OCI-LY7 (cell line): ENCODE measurements at regions not wholly inside any gene's neighbourhood (a gene's known extent, or its start where the extent isn't known, plus 50 kb on each side); places are given as distances from the start of the nearest gene placed in this dataset.

Experiments used
- BruUV-seq: library from RNA; stranded (reverse); fragments of 400-500 nt; replicated peaks from 2 replicates; lab custom pipeline; 2021; lab: Mats Ljungman, UMichigan
- CTCF ChIA-PET: fragments of 300-600 bp; sonication (Branson Sonifier 250); formaldehyde crosslinking; loops from one replicate; lab custom pipeline; 2022; ENCODE audit warnings: antibody characterized with exemption; ENCODE audit not compliant: unreplicated experiment; lab: Charles Lee
- POLR2A ChIA-PET: fragments of 300-600 bp; sonication (Branson Sonifier 250); formaldehyde crosslinking; loops from one replicate; lab custom pipeline; 2022; ENCODE audit warnings: antibody characterized with exemption; lab: Charles Lee
- DNase-seq: peaks from one replicate; pipeline ENCODE4 v3.0.0-alpha.2; 2015; ENCODE audit warnings: low spot score
- H2AFZ ChIP-seq: fragments of 200-600 bp; sonication (generic), shearing (Covaris generic); 2 replicates; pipeline ENCODE4 v1.6.1; 2014; ENCODE audit warnings: mild to moderate bottlenecking, antibody characterized with exemption, low read length, moderate library complexity
- H3K27ac ChIP-seq: fragments of 200-600 bp; sonication (generic); 2 replicates; pipeline ENCODE4 v1.5.1; 2014; ENCODE audit warnings: mixed run types, low read depth, mild to moderate bottlenecking, moderate library complexity, low read length, inconsistent platforms; ENCODE audit not compliant: poor library complexity, severe bottlenecking
- H3K36me3 ChIP-seq: fragments of 200-600 bp; sonication (generic); 2 replicates; pipeline ENCODE4 v1.6.1; 2014; ENCODE audit warnings: mild to moderate bottlenecking, antibody characterized with exemption, low read length, moderate library complexity, mixed read lengths; ENCODE audit not compliant: insufficient read depth
- H3K4me1 ChIP-seq: fragments of 200-600 bp; sonication (generic); 2 replicates; pipeline ENCODE4 v1.5.1; 2014; ENCODE audit warnings: mild to moderate bottlenecking, low read length; ENCODE audit not compliant: insufficient read depth, poor library complexity, severe bottlenecking
- H3K4me2 ChIP-seq: fragments of 200-600 bp; sonication (generic); 2 replicates; pipeline ENCODE4 v1.6.1; 2014; ENCODE audit warnings: mild to moderate bottlenecking, low read length
- H3K4me3 ChIP-seq: fragments of 200-600 bp; sonication (generic); 2 replicates; pipeline ENCODE4 v1.5.1; 2014; ENCODE audit warnings: mild to moderate bottlenecking, low read depth, low read length; ENCODE audit not compliant: poor library complexity, severe bottlenecking
- H3K79me2 ChIP-seq: fragments of 200-600 bp; sonication (generic); 2 replicates; pipeline ENCODE4 v1.6.1; 2016; ENCODE audit warnings: low read depth, mild to moderate bottlenecking, low read length, moderate library complexity, mixed read lengths; ENCODE audit not compliant: insufficient read depth
- H3K9me2 ChIP-seq: fragments of 200-600 bp; sonication (generic); 2 replicates; pipeline ENCODE4 v1.6.1; 2016; ENCODE audit warnings: mild to moderate bottlenecking, low read length, mixed read lengths; ENCODE audit not compliant: insufficient read depth
- H3K9me3 ChIP-seq: fragments of 200-600 bp; sonication (generic); 2 replicates; pipeline ENCODE4 v1.6.1; 2014; ENCODE audit warnings: mild to moderate bottlenecking, mixed run types, low read length, mixed read lengths
- H4K20me1 ChIP-seq: fragments of 200-600 bp; sonication (generic); 2 replicates; pipeline ENCODE4 v1.6.1; 2014; ENCODE audit warnings: mild to moderate bottlenecking, antibody characterized with exemption, low read length, moderate library complexity, mixed read lengths; ENCODE audit not compliant: insufficient read depth
- EZH2phosphoT487 ChIP-seq: fragments of 200-600 bp; sonication (generic); IDR thresholded peaks from 2 replicates; pipeline ENCODE4 v1.6.1; 2018; ENCODE audit warnings: low read depth, borderline replicate concordance, mild to moderate bottlenecking, mixed run types, antibody characterized with exemption, low read length, moderate library complexity, mixed read lengths
- intact Hi-C: fragments of 100-400 bp; cut with micrococcal nuclease; formaldehyde crosslinking; loops from one replicate; pipeline ENCODE4 v1.10.0; 2022; ENCODE audit not compliant: unreplicated experiment
- TF ChIP-seq, protein P1 (sequence below): fragments of 200-600 bp; sonication (generic); conservative IDR thresholded peaks from 2 replicates; pipeline ENCODE4 v1.5.1; 2014; ENCODE audit warnings: mild to moderate bottlenecking, antibody characterized with exemption, low read length, moderate library complexity, mixed read lengths

DNA sequence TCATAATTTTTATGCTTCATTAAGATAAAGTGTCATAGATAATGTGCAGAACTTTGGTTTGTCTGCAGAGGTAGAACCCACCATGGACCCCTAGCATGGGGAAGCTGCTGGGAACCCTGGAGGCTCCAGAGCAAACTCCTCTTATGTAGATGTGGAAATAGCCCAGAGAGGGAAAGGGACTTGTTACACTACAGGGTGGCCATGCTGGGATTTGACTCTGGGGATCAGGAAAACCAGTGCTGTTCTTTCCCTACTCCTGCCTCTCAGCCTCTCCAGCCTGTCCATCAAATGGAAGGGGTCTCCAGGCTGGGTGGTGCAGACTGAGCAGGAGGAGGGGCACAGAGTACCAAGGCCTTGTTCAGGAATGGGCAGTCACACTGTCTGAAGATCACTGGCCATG is 54.2 kb downstream of the MSX1 start:
- no peaks in the 10 kb centered on the region for H4K20me1 ChIP-seq
- no peak overlapping the region for H3K4me2 ChIP-seq
- H3K4me3 ChIP-seq: no peak overlapping the region
- H3K4me1 ChIP-seq: no peaks in the 10 kb centered on the region
- no peak for TF ChIP-seq EZH2phosphoT487
- TF ChIP-seq, protein P1, sequence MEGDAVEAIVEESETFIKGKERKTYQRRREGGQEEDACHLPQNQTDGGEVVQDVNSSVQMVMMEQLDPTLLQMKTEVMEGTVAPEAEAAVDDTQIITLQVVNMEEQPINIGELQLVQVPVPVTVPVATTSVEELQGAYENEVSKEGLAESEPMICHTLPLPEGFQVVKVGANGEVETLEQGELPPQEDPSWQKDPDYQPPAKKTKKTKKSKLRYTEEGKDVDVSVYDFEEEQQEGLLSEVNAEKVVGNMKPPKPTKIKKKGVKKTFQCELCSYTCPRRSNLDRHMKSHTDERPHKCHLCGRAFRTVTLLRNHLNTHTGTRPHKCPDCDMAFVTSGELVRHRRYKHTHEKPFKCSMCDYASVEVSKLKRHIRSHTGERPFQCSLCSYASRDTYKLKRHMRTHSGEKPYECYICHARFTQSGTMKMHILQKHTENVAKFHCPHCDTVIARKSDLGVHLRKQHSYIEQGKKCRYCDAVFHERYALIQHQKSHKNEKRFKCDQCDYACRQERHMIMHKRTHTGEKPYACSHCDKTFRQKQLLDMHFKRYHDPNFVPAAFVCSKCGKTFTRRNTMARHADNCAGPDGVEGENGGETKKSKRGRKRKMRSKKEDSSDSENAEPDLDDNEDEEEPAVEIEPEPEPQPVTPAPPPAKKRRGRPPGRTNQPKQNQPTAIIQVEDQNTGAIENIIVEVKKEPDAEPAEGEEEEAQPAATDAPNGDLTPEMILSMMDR: no peak
- H3K9me3 ChIP-seq: no peaks in the 10 kb centered on the region
- H2AFZ ChIP-seq: no peak overlapping the region
- BruUV-seq: no TSS peak
- CTCF ChIA-PET: no interaction called here
- POLR2A ChIA-PET: no interaction called here
- no peak overlapping the region for H3K27ac ChIP-seq
- H3K79me2 ChIP-seq: no peaks in the 10 kb centered on the region
- intact Hi-C loops: no loop called here
- no peaks in the 10 kb centered on the region for H3K9me2 ChIP-seq
- no peaks in the 10 kb centered on the region for H3K36me3 ChIP-seq
- DNase-seq: no peak

DNA sequence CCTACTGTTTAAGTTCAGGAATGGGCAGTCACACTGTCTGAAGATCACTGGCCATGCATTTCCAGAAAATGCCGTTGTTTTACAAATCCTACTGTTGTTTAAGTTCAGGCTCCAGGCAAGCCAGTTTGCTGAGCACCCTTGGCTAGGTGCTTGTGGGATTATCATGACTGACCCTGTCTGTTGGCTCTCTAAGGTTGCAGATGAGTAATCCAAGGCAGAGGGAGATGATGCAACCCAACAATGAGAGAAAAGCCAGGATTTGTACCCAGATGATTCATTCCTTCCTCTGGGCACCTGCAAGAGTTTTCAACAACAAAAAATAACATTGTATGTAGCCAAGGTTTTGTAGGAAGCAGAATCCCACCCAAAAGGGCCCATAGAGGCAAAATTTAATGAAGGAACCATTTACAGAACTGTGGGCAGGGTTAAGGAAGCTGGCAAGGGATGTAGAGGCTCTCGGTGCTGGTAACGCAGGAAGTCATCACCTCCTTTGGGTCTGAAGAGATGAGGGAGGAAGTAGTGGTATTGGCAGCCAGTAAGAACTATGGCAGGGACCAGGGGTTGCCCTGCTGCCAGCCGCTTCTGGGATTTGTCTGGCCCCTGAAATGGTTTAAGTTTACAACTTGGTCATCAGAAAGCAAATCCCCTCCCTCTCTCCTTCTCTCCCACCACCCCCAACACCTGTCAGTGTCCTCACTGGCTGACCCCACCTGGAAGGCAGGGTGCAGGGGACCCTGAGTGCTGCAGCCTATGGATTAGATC is 54.8 kb downstream of the MSX1 start:
- no peaks in the 10 kb centered on the region for H3K4me1 ChIP-seq
- H3K9me3 ChIP-seq: no peaks in the 10 kb centered on the region
- H4K20me1 ChIP-seq: no peaks in the 10 kb centered on the region
- no peak for DNase-seq
- TF ChIP-seq EZH2phosphoT487: no peak
- TF ChIP-seq, protein P1: no peak
- no peak overlapping the region for H3K4me2 ChIP-seq
- intact Hi-C loops: no loop called here
- H3K36me3 ChIP-seq: no peaks in the 10 kb centered on the region
- no peak overlapping the region for H3K4me3 ChIP-seq
- no peak overlapping the region for H3K27ac ChIP-seq
- H3K79me2 ChIP-seq: no peaks in the 10 kb centered on the region
- H3K9me2 ChIP-seq: no peaks in the 10 kb centered on the region
- CTCF ChIA-PET: no interaction called here
- POLR2A ChIA-PET: no interaction called here
- BruUV-seq: no TSS peak
- no peak overlapping the region for H2AFZ ChIP-seq

DNA sequence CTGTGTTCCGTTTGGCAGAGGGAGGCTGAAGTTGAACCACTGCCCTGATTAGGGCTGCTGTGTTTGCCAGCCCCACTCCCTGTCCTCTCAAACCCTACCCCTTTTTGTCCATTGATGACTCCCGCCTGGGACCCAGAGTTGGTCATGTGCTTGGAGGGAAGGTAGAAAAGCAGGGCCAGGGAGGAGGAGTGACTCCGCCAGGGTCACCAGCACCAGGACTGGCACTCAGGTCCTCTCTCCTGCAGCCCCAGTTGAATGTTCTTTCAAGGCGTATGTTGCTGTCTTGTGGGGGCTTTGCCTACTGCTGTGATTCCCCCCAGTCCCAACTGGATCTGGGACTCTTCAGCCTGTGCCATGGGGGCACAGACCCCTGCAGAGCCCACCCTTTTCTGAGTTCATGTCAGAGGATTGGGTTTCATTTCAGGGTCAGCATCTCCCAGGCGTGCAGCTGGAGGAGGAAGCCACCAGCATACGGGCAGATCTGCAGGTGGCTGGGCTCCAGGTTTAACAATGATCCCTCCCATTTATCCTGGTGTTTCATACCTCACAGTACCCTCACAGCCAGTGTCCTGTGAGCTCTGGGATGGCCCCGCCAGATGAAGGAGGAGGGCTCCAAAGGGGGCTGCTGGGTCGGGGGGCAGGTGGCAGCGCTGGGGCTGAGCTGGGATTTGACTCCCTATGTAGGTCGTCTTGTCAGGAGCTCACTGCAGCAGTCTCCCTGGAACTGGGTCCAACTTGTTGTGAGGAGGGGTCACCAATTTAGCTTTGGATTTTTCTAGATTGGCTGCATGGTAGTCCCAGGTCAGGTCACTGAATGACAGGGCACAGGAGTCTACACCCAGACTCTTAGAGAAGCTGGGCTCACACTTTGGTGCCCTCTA is 55.7 kb downstream of the MSX1 start:
- intact Hi-C loops: no loop called here
- no TSS peak for BruUV-seq
- no peak for DNase-seq

More for the DNA sequence above, 55.7 kb downstream of the MSX1 start:
- POLR2A ChIA-PET: no interaction called here
- no peaks in the 10 kb centered on the region for H3K79me2 ChIP-seq
- H3K4me1 ChIP-seq: no peaks in the 10 kb centered on the region
- H3K4me3 ChIP-seq: no peak overlapping the region
- H3K9me2 ChIP-seq: no peaks in the 10 kb centered on the region
- TF ChIP-seq, protein P1: no peak
- TF ChIP-seq EZH2phosphoT487: no peak
- CTCF ChIA-PET: no interaction called here
- no peaks in the 10 kb centered on the region for H3K9me3 ChIP-seq
- no peaks in the 10 kb centered on the region for H4K20me1 ChIP-seq
- no peak overlapping the region for H3K27ac ChIP-seq
- no peak overlapping the region for H3K4me2 ChIP-seq
- no peaks in the 10 kb centered on the region for H3K36me3 ChIP-seq
- no peak overlapping the region for H2AFZ ChIP-seq
